NCI-H1930 (cell line): ENCODE measurements at regions not wholly inside any gene's neighbourhood (a gene's known extent, or its start where the extent isn't known, plus 50 kb on each side); places are given as distances from the start of the nearest gene placed in this dataset.
"Not testable (repeated sequence)": the region's sequence is repeated elsewhere in the genome, so short reads cannot be mapped to it uniquely, and the experiment has no call there.

ENCODE experiments used
- DNase-seq, 2 experiments: peaks; one replicate each; lab custom pipeline; 2025; lab: John Stamatoyannopoulos, UW

- no peak for DNase-seq
Observed at GRCh38 chr12:85574291-85574690, 261.9 kb downstream of the RASSF9 start.

GRCh38 chr12:85575120-85576096 is 260.8 kb downstream of the RASSF9 start:
- peak; percentile 21 to 46 for DNase-seq

- DNase-seq = no peak
Observed at GRCh38 chr12:85580562-85581168, 255.5 kb downstream of the RASSF9 start.

- no peak for DNase-seq
Observed at GRCh38 chr12:85587158-85587557, 249.1 kb downstream of the RASSF9 start.

- no peak for DNase-seq
Observed at GRCh38 chr12:85588221-85588620, 248.0 kb downstream of the RASSF9 start.

GRCh38 chr12:85600841-85601240 is 235.4 kb downstream of the RASSF9 start:
- no peak for DNase-seq

GRCh38 chr12:85603556-85603955 is 232.7 kb downstream of the RASSF9 start:
- no peak for DNase-seq

GRCh38 chr12:85606455-85606854 is 229.8 kb downstream of the RASSF9 start:
- DNase-seq = no peak

GRCh38 chr12:85609778-85610177 is 226.4 kb downstream of the RASSF9 start:
- no peak for DNase-seq

- no peak for DNase-seq
Observed at GRCh38 chr12:85610194-85610593, 226.0 kb downstream of the RASSF9 start.

GRCh38 chr12:85616201-85616600 is 220.0 kb downstream of the RASSF9 start:
- DNase-seq = no peak

- peak; percentile 14 to 20 for DNase-seq
Observed at GRCh38 chr12:85617307-85618091, 218.7 kb downstream of the RASSF9 start.

- DNase-seq = no peak
Observed at GRCh38 chr12:85621041-85621440, 215.2 kb downstream of the RASSF9 start.

GRCh38 chr12:85623763-85624162 is 212.4 kb downstream of the RASSF9 start:
- no peak for DNase-seq

- no peak for DNase-seq
Observed at GRCh38 chr12:85625467-85625866, 210.7 kb downstream of the RASSF9 start.

- no peak for DNase-seq
Observed at GRCh38 chr12:85626001-85626783, 210.0 kb downstream of the RASSF9 start.

- DNase-seq = no peak
Observed at GRCh38 chr12:85626784-85627171, 209.4 kb downstream of the RASSF9 start.

GRCh38 chr12:85627584-85627983 is 208.6 kb downstream of the RASSF9 start:
- no peak for DNase-seq

- not testable (repeated sequence) for DNase-seq
Observed at GRCh38 chr12:85628562-85628961, 207.6 kb downstream of the RASSF9 start.

- no peak for DNase-seq
Observed at GRCh38 chr12:85630851-85631250, 205.4 kb downstream of the RASSF9 start.

- DNase-seq = no peak
Observed at GRCh38 chr12:85632390-85632789, 203.8 kb downstream of the RASSF9 start.

GRCh38 chr12:85633491-85633890 is 202.7 kb downstream of the RASSF9 start:
- no peak for DNase-seq
